NT2/D1 (cell line): ENCODE measurements at regions not wholly inside any gene's neighbourhood (a gene's known extent, or its start where the extent isn't known, plus 50 kb on each side); places are given as distances from the start of the nearest gene placed in this dataset.

Experiments
- DNase-seq: peaks from one replicate; pipeline ENCODE4 v3.0.0-alpha.2; 2011; ENCODE audit warnings: low read depth, low spot score
- H3K27me3 ChIP-seq: 2 replicates; pipeline ENCODE4 v1.6.0; 2011; ENCODE audit warnings: mild to moderate bottlenecking; ENCODE audit not compliant: insufficient read length, insufficient read depth
- H3K36me3 ChIP-seq: 2 replicates; pipeline ENCODE4 v1.6.1; 2011; ENCODE audit warnings: mild to moderate bottlenecking, low read length, mixed read lengths; ENCODE audit not compliant: insufficient read depth, insufficient read length
- H3K4me1 ChIP-seq: 2 replicates; pipeline ENCODE4 v1.5.1; 2011; ENCODE audit not compliant: insufficient read depth, insufficient read length
- H3K4me3 ChIP-seq: 2 replicates; pipeline ENCODE4 v1.5.1; 2011; ENCODE audit warnings: low read depth; ENCODE audit not compliant: insufficient read length
- H3K9ac ChIP-seq: 2 replicates; pipeline ENCODE4 v1.6.0; 2011; ENCODE audit warnings: low read depth; ENCODE audit not compliant: insufficient read length
- H3K9me3 ChIP-seq: 2 replicates; pipeline ENCODE4 v1.5.1; 2011; ENCODE audit warnings: mild to moderate bottlenecking, low read length; ENCODE audit not compliant: insufficient read depth
- SUZ12 ChIP-seq: IDR thresholded peaks from 2 replicates; pipeline ENCODE4 v1.6.1; 2011; ENCODE audit not compliant: insufficient read length, insufficient read depth; ENCODE audit errors: extremely low read depth
- YY1 ChIP-seq: IDR thresholded peaks from 2 replicates; pipeline ENCODE4 v1.6.1; 2011; ENCODE audit not compliant: insufficient read length, insufficient read depth
- ZNF274 ChIP-seq: IDR thresholded peaks from 2 replicates; pipeline ENCODE4 v1.6.1; 2011; ENCODE audit warnings: mild to moderate bottlenecking, low read depth, low read length

DNA sequence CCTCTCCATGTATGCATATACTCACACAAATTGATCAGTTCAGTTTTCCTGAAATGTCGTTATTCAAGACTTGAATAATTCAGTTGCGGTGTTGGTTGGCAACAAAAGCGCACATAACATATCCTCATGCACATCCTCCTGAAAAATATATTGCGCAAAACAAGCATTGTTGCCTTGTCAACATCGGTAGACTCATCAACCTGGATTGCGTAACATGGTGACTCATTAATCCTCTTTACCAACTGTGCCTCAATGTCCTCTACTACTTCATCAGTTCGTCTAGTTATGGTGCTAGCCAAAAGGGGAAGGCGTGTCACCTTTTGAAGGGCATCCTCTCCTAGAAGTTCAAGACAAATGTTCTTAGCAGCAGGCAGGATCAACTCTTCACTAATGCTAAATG is 357.7 kb downstream of the LMO7 start:
- Histone ChIP-seq H3K9me3 (no peaks in the 10 kb centered on the region), H3K27me3 (no peaks in the 10 kb centered on the region), H3K36me3 (no peaks in the 10 kb centered on the region), H3K4me1 (no peaks in the 10 kb centered on the region), H3K4me3 (no peak overlapping the region), H3K9ac (no peak overlapping the region)
- DNase-seq = no peak
- no peak for TF ChIP-seq SUZ12
- TF ChIP-seq YY1 = no peak
- no peak for TF ChIP-seq ZNF274

DNA sequence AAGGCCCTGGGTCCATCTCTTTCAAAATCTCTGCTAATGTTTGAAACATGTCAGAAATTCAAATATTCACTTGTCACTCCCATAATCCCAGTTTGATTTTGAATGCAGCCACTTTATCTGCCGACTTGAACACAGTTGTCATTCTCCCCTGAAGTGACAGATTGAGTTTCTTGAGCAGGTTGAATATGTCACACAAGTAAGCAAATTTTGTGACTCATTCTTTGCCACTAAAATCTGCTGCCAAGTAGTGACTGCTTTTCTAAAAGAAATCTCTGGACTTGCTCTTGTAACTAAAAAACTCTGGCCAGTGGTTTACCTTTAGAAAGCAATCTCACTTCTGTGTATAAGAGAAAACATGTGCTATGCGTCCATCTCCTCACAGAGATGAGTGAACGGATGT is 357.1 kb downstream of the LMO7 start:
- Histone ChIP-seq H3K27me3 (no peaks in the 10 kb centered on the region), H3K9ac (no peak overlapping the region), H3K4me3 (no peak overlapping the region), H3K9me3 (no peaks in the 10 kb centered on the region), H3K4me1 (no peaks in the 10 kb centered on the region), H3K36me3 (no peaks in the 10 kb centered on the region)
- TF ChIP-seq YY1 = no peak
- DNase-seq = no peak

DNA sequence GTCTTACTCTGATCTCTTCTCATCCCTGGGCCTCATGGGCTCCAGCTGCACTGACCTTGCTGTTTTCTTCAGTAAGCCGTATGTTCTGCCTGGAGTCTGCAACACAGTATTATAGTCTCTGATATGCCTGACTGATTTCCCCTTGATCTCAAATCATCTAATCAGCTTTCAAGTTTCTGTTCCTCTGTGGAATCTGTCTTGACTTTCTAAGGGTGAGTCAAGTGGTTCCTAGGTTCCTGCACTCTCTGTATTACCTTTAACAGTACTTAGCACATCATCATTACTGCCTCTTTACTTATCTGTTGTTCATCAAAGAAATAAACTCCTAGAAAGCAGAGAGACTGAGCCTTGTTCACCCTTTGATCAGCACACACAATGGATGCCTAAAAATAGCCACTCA is 350.7 kb downstream of the LMO7 start:
- H3K9ac ChIP-seq = no peak overlapping the region
- H3K9me3 ChIP-seq = no peaks in the 10 kb centered on the region
- H3K4me1 ChIP-seq = no peaks in the 10 kb centered on the region
- TF ChIP-seq ZNF274 (no peak), YY1 (no peak), SUZ12 (no peak)
- no peak overlapping the region for H3K4me3 ChIP-seq
- no peaks in the 10 kb centered on the region for H3K27me3 ChIP-seq
- no peak for DNase-seq
- no peaks in the 10 kb centered on the region for H3K36me3 ChIP-seq

DNA sequence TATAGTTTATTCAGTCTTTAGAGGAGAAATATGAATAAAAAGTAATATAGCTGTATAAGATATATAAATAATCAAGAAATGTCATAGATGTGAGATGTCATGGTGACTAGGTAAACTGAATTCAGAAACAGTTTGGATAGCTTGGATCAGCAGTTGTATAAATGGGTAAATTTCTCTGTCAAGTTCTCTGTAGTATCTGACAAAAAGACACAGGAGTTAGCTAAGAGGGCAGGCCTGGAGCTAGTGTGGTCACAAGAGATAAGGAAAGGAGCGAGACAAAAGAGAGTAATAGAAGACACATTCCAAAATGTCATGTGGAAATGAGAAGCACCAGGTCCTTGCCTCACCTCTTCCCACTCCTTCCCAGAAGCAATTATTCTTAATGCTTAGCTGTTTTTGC is 349.0 kb downstream of the LMO7 start:
- no peak for DNase-seq
- TF ChIP-seq YY1 = no peak
- TF ChIP-seq SUZ12 = no peak
- TF ChIP-seq ZNF274 = no peak

DNA sequence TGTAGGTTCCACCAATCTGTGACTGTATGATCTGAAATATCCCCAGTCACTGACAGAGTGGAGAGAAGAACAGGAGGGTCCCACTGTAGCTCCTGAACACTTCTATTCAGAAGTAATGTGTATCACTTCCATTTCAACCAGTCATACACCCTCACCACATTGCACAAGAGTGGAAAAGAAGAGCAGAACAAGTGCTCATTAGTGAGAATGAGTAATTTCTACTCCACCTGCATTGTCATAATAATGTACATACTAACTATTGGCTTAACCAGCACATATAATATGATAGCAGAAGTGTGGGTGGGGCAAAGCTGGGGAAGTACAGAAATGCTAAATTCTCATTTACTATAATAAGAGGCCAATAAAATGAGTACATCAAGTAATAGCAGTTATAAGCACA is 342.7 kb downstream of the LMO7 start:
- TF ChIP-seq YY1 = no peak
- Histone ChIP-seq H3K4me3 (no peak overlapping the region), H3K27me3 (no peaks in the 10 kb centered on the region), H3K9me3 (no peaks in the 10 kb centered on the region), H3K9ac (no peak overlapping the region), H3K4me1 (no peaks in the 10 kb centered on the region), H3K36me3 (no peaks in the 10 kb centered on the region)
- no peak for DNase-seq

More for the DNA sequence above, 349.0 kb downstream of the LMO7 start:
- H3K9ac ChIP-seq = no peak overlapping the region
- H3K4me1 ChIP-seq = no peaks in the 10 kb centered on the region
- H3K4me3 ChIP-seq = no peak overlapping the region
- no peaks in the 10 kb centered on the region for H3K27me3 ChIP-seq
- H3K9me3 ChIP-seq = no peaks in the 10 kb centered on the region
- H3K36me3 ChIP-seq = no peaks in the 10 kb centered on the region

DNA sequence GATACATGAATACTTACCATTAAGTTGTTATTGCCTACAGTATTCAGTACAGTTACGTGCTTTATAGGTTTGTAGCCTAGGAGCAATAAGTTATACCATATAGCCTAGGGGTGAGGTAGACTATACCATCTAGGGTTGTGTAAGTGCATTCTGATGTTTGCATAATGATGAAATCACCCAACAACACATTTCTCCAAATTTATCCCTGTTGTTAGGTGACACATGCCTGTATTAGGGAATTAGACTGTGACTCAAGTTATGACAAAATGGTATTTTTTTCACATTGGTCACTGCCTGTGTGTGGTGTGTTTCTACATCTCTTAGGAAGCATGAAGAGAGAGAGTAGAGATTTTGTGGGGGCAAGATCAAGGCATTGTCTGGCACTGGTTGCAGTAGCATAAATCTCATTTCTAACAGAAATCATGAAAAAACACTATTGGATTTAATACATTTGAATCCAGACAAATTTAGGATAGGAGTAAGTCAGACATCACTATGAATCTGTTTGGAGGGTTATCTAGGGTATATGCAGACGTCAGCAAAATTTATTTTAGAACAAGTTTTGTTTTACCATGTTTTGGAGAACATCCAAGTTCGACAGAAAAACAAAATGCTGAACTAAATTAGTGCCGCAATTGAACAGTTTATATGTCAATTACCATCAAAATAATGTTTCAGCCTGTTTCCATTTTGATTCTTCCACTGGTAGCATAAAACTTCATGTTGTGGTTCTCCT is 332.1 kb downstream of the LMO7 start:
- no peak overlapping the region for H3K4me3 ChIP-seq
- TF ChIP-seq ZNF274 (no peak), SUZ12 (no peak), YY1 (no peak)
- H3K9me3 ChIP-seq = no peaks in the 10 kb centered on the region
- H3K9ac ChIP-seq = no peak overlapping the region
- H3K27me3 ChIP-seq = no peaks in the 10 kb centered on the region
- no peaks in the 10 kb centered on the region for H3K36me3 ChIP-seq
- DNase-seq = no peak
- no peaks in the 10 kb centered on the region for H3K4me1 ChIP-seq

DNA sequence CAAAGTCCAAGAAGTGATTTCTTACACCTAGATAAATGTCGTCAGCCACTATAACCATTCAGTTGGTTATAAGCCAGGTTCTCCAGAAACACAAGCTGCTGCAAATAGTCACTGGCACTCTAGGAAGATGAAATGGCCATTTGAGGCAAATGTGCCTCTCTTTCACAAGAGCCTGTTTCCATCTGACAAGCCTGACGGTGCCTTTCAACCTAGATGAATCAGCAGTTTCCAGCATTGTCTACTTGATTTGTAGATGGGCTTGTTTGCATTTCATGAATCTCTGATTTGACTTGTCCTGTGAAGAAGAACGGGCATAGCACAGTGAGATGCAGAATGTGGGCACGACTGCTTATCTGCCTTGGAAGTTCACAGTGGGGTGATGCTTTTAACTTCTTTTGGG is 327.2 kb downstream of the LMO7 start:
- DNase-seq = peak; percentile 8
- no peaks in the 10 kb centered on the region for H3K9me3 ChIP-seq

More for the DNA sequence above, 327.2 kb downstream of the LMO7 start:
- no peaks in the 10 kb centered on the region for H3K27me3 ChIP-seq
- TF ChIP-seq ZNF274 (no peak), YY1 (no peak), SUZ12 (no peak)
- H3K9ac ChIP-seq = no peak overlapping the region
- no peak overlapping the region for H3K4me3 ChIP-seq
- no peaks in the 10 kb centered on the region for H3K36me3 ChIP-seq
- H3K4me1 ChIP-seq = no peaks in the 10 kb centered on the region
